OCI-LY7 (cell line): ENCODE measurements at regions not wholly inside any gene's neighbourhood (a gene's known extent, or its start where the extent isn't known, plus 50 kb on each side); places are given as distances from the start of the nearest gene placed in this dataset.

ENCODE experiments used
- CTCF ChIP-seq: fragments of 200-600 bp; sonication (generic); conservative IDR thresholded peaks from 2 replicates; pipeline ENCODE4 v1.5.1; 2014; ENCODE audit warnings: mild to moderate bottlenecking, antibody characterized with exemption, low read length, moderate library complexity, mixed read lengths
- EZH2phosphoT487 ChIP-seq: fragments of 200-600 bp; sonication (generic); IDR thresholded peaks from 2 replicates; pipeline ENCODE4 v1.6.1; 2018; ENCODE audit warnings: low read depth, borderline replicate concordance, mild to moderate bottlenecking, mixed run types, antibody characterized with exemption, low read length, moderate library complexity, mixed read lengths

GRCh38 chr9:79911724-79912123 lies 340.0 kb downstream of the TLE4 start:
- no peak for TF ChIP-seq CTCF
- no peak for TF ChIP-seq EZH2phosphoT487
